Brain pericyte (primary cell): ENCODE measurements at regions not wholly inside any gene's neighbourhood (a gene's known extent, or its start where the extent isn't known, plus 50 kb on each side); places are given as distances from the start of the nearest gene placed in this dataset.
A peak's percentile ranks its signal among the peaks of the same experiment; 100 is the strongest.

Experiments used
- DNase-seq: peaks from one replicate; pipeline ENCODE4 v3.0.0-alpha.2; 2012; ENCODE audit warnings: low read depth, low spot score

- DNase-seq = no peak
These were observed 142.6 kb upstream of the CPSF6 start for GRCh38 chr12:69096669-69097335.

- DNase-seq = no peak
These were observed 141.6 kb upstream of the CPSF6 start for GRCh38 chr12:69097619-69098368.

GRCh38 chr12:69099201-69099837, 140.1 kb upstream of the CPSF6 start:
- DNase-seq = no peak

- peak; percentile 93 for DNase-seq
These were observed 137.9 kb upstream of the CPSF6 start for GRCh38 chr12:69101505-69101904.

GRCh38 chr12:69102856-69103255, 136.5 kb upstream of the CPSF6 start:
- DNase-seq = no peak

GRCh38 chr12:69105101-69105962, 134.0 kb upstream of the CPSF6 start:
- no peak for DNase-seq

GRCh38 chr12:69106482-69107118, 132.8 kb upstream of the CPSF6 start:
- DNase-seq = no peak

GRCh38 chr12:69107541-69107940, 131.8 kb upstream of the CPSF6 start:
- DNase-seq = no peak

- DNase-seq = peak; percentile 58
These were observed 131.3 kb upstream of the CPSF6 start for GRCh38 chr12:69108037-69108436.

GRCh38 chr12:69112616-69113015, 126.8 kb upstream of the CPSF6 start:
- no peak for DNase-seq

GRCh38 chr12:69115099-69115498, 124.3 kb upstream of the CPSF6 start:
- no peak for DNase-seq

GRCh38 chr12:69115951-69116350, 123.4 kb upstream of the CPSF6 start:
- DNase-seq = no peak

- DNase-seq = no peak
These were observed 121.7 kb upstream of the CPSF6 start for GRCh38 chr12:69117566-69118266.

- no peak for DNase-seq
These were observed 120.9 kb upstream of the CPSF6 start for GRCh38 chr12:69118516-69118915.

GRCh38 chr12:69119770-69120169, 119.6 kb upstream of the CPSF6 start:
- DNase-seq = no peak

GRCh38 chr12:69120354-69120753, 119.0 kb upstream of the CPSF6 start:
- DNase-seq = no peak

- no peak for DNase-seq
These were observed 116.1 kb upstream of the CPSF6 start for GRCh38 chr12:69123311-69123710.

- no peak for DNase-seq
These were observed 115.3 kb upstream of the CPSF6 start for GRCh38 chr12:69123919-69124638.

- DNase-seq = no peak
These were observed 110.4 kb upstream of the CPSF6 start for GRCh38 chr12:69129017-69129416.

- DNase-seq = no peak
These were observed 109.8 kb upstream of the CPSF6 start for GRCh38 chr12:69129564-69129963.
